ENCODE measurements at regions not wholly inside any gene's neighbourhood (a gene's known extent, or its start where the extent isn't known, plus 50 kb on each side); places are given as distances from the start of the nearest gene placed in this dataset.

DNA sequence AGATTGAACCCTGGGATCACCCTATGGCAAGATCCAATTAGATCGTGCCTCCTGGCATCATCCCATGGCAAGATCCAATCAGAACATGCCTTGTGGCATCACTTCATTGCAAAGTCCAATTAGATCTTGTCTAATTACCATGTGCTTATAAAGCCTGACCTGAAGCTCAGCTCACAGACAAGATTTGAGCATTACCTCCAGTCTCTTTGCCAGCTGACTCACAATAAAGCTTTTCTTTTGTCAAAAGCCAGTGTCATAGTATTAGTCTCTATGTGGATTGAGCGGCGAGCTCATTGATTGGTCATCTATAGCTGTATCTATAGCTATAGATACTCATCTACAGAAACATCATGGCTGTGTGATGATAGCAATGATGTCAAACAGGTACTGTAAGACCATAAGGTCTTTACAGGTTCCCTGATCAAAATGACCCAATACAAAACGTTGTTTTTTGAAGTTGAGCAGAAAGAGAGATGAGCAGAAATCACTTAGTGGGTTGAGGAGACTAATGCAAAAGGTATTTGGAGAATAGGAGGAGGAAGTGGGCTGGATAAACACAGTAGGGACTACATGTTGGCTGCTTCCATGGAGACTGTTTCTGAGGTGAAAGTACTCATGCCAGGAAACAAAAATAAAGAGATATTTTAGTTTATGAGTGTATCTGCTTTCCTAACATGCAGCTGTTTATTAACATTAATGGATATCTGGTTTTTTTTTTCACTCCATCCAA, 545.9 kb upstream of the AMELY start:
- no peak overlapping the region for H3K27ac Mint-ChIP-seq
- H3K9me3 Mint-ChIP-seq = peaks cover 5% of the 10 kb centered on the region
- H3K4me1 Mint-ChIP-seq (ENCODE audit: low read depth) = no peaks in the 10 kb centered on the region
- H3K36me3 Mint-ChIP-seq (ENCODE audit: low read depth) = no peaks in the 10 kb centered on the region
- H3K4me3 Mint-ChIP-seq = no peak overlapping the region
- H3K27me3 Mint-ChIP-seq (ENCODE audit: low read depth) = peaks cover 5% of the 10 kb centered on the region

DNA sequence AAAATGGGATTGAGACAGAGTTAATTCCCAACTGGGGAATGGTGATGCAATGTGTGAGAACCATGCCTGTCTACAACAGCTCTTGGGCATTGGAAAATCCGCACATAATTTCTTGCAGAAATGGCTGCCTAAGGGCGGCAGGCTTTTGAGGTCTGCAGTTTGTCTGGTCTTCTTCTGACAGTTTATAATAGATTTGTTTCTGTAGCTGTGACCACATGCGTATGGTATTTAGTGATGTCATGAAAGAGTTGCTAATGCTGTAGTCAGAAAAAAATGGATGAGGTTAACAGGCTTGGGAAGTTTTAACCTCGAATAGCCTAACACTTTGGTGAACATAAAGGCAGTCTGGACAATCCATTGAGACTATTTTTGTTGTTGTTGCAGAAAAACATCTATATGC, 544.1 kb upstream of the AMELY start:
- Mint-ChIP-seq H3K27ac (no peak overlapping the region), H3K4me1 (ENCODE audit: low read depth) (no peaks in the 10 kb centered on the region), H3K27me3 (ENCODE audit: low read depth) (peaks cover 5% of the 10 kb centered on the region), H3K36me3 (ENCODE audit: low read depth) (no peaks in the 10 kb centered on the region), H3K9me3 (peaks cover 5% of the 10 kb centered on the region), H3K4me3 (no peak overlapping the region)

DNA sequence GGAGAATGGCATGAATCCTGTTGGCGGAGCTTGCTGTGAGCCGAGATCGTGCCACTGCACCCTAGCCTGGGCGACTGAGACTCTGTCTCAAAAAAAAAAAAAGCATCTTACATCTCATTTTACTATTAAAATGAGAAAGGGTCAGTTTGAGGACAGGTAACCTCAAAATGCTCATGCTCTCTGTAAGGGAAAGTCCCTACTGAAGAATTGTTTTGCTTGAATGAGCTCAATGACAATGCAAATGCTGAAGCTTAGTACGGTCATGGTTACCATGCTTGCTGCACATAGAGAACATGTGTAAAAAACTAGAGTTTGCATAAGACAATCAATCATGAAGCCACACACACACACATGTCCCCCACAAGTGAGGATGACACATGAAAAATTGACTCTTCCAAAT, 541.8 kb upstream of the AMELY start:
- H3K27ac Mint-ChIP-seq = no peak overlapping the region
- H3K4me3 Mint-ChIP-seq = no peak overlapping the region
- peaks cover 5% of the 10 kb centered on the region for H3K27me3 Mint-ChIP-seq (ENCODE audit: low read depth)
- no peaks in the 10 kb centered on the region for H3K36me3 Mint-ChIP-seq (ENCODE audit: low read depth)
- no peaks in the 10 kb centered on the region for H3K4me1 Mint-ChIP-seq (ENCODE audit: low read depth)
- no peaks in the 10 kb centered on the region for H3K9me3 Mint-ChIP-seq

DNA sequence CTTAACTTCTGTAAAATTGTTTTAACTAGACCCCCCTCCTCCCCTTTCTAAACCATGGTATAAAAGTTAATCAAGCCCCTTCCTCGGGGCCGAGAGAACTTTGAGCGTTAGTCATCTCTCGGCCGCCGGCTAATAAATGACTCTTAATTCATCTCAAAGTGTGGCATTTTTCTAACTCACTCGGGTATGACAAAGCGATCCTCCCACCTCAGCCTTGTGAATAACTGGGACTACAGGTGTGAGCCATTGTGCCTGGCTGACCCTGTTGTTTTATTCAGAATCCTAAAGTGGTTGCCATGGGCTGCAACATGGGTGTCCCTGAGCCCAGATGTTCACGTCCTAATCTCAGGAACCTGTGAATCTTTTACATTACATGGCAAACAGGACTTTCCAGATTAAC, 540.7 kb upstream of the AMELY start:
- no peaks in the 10 kb centered on the region for H3K9me3 Mint-ChIP-seq
- no peaks in the 10 kb centered on the region for H3K36me3 Mint-ChIP-seq (ENCODE audit: low read depth)
- no peaks in the 10 kb centered on the region for H3K4me1 Mint-ChIP-seq (ENCODE audit: low read depth)
- no peak overlapping the region for H3K27ac Mint-ChIP-seq
- no peak overlapping the region for H3K4me3 Mint-ChIP-seq
- peaks cover 5% of the 10 kb centered on the region for H3K27me3 Mint-ChIP-seq (ENCODE audit: low read depth)

DNA sequence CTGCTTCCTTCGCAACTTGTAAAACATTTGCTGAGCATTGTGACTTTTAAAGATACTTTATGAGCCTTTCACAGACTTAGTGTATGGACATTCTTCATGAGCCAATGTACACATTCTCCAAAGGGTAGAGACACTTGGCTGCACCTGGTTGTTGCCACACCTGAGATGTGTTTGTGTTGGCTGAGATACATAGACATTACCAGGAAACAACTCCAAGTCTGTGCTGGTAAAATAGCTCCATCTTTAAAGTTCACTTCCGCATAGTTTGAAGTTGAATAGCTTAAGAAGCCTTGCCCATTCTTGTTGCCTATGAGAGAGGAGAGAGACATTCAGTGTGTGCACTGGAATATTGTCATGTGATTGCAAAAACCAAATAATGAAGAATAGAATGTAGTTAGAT, 538.3 kb upstream of the AMELY start:
- Mint-ChIP-seq H3K27ac (no peak overlapping the region), H3K27me3 (ENCODE audit: low read depth) (peaks cover 5% of the 10 kb centered on the region), H3K4me1 (ENCODE audit: low read depth) (no peaks in the 10 kb centered on the region), H3K36me3 (ENCODE audit: low read depth) (no peaks in the 10 kb centered on the region), H3K4me3 (no peak overlapping the region), H3K9me3 (no peaks in the 10 kb centered on the region)

DNA sequence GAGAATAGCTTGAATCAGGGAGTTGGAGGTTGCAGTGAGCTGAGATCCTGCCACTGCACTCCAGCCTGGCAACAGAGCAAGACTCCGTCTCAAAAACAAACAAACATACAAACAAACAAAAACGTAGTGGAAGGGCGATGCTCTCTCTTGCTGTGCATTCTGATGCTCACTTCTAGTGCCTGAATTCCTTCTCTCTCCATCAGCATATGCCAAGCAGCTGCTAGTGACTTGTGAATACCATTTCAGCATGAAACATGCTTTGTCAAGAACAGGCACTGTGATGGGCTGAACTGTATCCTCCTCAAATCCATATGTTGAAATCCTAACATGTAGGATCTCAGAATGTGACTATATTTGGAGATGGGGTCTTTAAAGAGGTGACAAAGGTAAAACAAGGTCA, 537.1 kb upstream of the AMELY start:
- Mint-ChIP-seq H3K36me3 (ENCODE audit: low read depth) (no peaks in the 10 kb centered on the region), H3K9me3 (no peaks in the 10 kb centered on the region), H3K4me3 (no peak overlapping the region), H3K4me1 (ENCODE audit: low read depth) (no peaks in the 10 kb centered on the region), H3K27me3 (ENCODE audit: low read depth) (peaks cover 5% of the 10 kb centered on the region), H3K27ac (no peak overlapping the region)

DNA sequence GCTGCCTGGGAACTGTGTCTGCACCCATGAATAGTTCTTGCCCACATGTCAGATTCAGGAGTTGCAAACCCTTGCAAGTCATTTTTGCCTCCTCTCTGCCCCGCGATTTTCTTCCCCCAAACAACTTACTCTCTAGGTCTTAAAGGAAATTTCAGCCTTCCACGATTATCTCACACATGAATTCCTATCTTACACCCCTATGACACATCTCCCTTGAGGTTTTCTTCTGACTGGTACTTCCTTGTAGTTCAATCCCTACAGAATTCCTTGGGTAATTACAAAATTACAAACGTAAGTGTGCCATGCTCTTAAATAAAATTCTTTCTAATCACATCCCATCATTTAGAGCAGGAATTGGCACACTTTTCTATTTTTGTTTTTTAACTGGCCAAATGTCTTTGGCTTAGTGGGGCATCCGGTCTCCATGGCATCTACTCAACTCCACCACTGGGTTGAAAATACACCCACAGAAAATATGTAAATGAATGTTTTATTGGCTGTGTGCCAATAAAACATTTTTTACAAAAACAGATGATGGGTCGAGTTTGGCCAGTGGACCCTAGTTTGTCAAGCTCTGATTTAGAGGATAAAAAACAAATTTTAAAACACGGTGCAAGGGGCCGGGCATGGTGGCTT, 536.4 kb upstream of the AMELY start:
- Mint-ChIP-seq H3K4me3 (no peak overlapping the region), H3K9me3 (no peaks in the 10 kb centered on the region), H3K36me3 (ENCODE audit: low read depth) (no peaks in the 10 kb centered on the region), H3K27me3 (ENCODE audit: low read depth) (peaks cover 5% of the 10 kb centered on the region), H3K27ac (no peak overlapping the region), H3K4me1 (ENCODE audit: low read depth) (no peaks in the 10 kb centered on the region)

DNA sequence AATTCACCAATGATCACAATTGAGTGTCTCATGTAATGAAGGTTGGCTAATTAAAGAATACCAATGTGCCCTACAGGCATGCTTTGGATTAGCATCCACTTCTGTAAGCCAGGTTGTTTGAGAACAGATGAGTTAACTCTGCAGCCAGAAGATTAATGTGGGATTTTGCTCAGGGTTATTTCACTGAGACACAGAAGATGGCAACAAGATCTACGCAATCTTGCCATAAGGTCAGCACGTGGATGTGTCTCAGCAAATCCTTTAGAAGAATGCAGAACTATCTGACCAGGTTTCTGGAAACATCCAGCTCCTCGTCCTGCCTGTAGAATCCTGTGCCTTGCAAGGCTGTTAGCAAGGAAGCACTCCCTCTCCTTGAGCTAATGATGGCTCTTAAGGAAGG, 532.6 kb upstream of the AMELY start:
- Mint-ChIP-seq H3K27me3 (ENCODE audit: low read depth) (no peaks in the 10 kb centered on the region), H3K4me3 (no peak overlapping the region), H3K9me3 (no peaks in the 10 kb centered on the region), H3K4me1 (ENCODE audit: low read depth) (no peaks in the 10 kb centered on the region), H3K36me3 (ENCODE audit: low read depth) (no peaks in the 10 kb centered on the region), H3K27ac (no peak overlapping the region)

DNA sequence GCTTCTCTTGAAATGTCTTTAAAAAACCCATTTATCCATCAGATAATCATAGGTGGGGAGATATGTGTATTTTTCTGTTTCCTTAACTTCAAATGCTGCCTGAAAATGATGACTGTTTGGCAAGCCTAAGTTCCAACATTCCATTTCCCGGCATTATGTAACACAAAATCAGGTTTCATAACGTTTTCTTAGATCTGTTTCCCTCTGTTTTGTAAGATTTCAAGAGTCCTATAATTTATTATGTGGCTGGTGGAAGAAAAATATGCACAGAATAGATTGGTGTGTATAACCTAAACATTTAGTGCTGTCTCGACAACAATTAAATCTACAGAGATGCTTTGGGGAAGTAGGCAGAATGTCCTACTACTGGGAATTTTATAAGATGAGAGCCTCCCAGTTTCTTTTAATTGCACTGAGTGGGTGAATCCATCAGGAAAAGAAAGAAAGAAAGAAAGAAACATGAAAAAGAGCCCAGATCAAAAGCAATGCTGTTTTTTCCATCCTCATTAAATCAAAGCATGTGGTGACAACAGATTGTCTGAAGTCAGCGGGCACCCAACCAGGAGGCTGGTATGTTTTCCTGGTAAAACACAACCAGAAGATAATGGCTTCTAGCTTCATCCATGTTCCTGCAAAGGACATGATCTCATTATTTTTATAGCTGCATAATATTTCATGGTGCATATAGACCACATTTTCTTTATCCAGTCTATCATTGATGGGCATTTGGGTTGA, 529.4 kb upstream of the AMELY start:
- Mint-ChIP-seq H3K27me3 (ENCODE audit: low read depth) (no peaks in the 10 kb centered on the region), H3K4me3 (no peak overlapping the region), H3K9me3 (no peaks in the 10 kb centered on the region), H3K4me1 (ENCODE audit: low read depth) (no peaks in the 10 kb centered on the region), H3K36me3 (ENCODE audit: low read depth) (no peaks in the 10 kb centered on the region), H3K27ac (no peak overlapping the region)

DNA sequence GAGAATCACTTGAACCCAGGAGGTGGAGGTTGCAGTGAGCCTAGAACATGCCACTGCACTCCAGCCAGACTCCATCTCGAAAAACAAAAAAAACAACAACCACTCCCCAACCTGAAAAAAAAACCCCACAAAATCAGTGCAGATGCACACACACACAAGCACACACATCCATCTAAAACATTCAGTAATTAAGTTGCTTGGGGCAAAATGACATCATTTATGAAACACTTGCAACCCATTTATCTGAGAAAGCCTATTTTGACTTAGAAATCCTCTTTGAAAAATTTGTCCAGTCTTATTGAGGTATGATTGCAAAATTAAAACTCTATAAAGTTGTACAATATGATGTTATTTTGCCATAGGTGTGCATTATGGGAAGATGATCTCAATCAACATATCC, 525.5 kb upstream of the AMELY start:
- H3K9me3 Mint-ChIP-seq = no peaks in the 10 kb centered on the region
- H3K36me3 Mint-ChIP-seq (ENCODE audit: low read depth) = no peaks in the 10 kb centered on the region
- no peaks in the 10 kb centered on the region for H3K27me3 Mint-ChIP-seq (ENCODE audit: low read depth)
- H3K4me3 Mint-ChIP-seq = no peak overlapping the region
- H3K4me1 Mint-ChIP-seq (ENCODE audit: low read depth) = no peaks in the 10 kb centered on the region
- H3K27ac Mint-ChIP-seq = no peak overlapping the region

DNA sequence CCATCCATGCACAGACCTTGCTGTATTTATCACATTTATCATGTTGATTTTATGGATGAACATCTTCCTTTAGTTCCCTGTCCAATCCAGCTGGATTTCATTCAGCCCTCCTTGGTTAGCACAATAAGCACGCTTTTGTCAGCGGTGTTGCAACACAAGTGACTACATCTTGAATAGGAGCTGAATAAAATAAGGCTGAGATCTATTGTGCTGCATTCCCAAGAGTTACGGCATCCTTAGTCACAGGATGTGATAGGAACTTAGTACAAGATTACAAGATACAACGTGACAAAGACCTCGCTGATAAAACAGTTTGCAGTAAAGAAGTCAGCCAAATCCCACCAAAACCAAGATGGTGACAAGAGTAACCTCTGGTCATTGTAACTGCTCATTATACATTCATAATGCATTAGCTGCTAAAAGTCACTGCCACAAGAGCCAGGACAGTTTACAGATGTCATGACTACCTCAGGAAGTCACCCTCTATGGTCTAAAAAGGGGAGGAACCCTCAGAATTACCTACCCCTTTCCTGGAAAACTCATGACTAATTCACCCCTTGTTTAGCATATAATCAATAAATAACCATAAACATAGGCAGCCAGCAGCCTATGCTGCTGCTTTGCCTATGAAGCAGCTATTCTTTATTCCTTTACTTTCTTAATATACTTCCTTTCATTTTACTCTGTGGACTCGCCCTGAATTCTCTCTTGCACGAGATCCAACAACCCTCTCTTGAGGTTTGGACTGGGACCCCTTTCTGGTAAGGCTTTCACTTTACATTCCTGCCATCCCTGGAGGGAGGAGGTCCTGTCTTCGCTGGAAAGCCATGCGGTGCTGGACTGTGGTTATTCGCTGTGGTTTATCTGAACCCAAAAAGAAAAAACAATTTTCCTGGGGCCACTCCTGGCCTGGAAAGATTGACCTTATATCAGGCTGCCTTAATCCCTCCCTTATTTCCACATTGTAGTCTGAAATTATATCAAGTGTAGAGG, 522.6 kb upstream of the AMELY start:
- Mint-ChIP-seq H3K4me1 (ENCODE audit: low read depth) (no peaks in the 10 kb centered on the region), H3K9me3 (peaks cover 5% of the 10 kb centered on the region), H3K36me3 (ENCODE audit: low read depth) (no peaks in the 10 kb centered on the region), H3K4me3 (no peak overlapping the region), H3K27me3 (ENCODE audit: low read depth) (no peaks in the 10 kb centered on the region), H3K27ac (no peak overlapping the region)

DNA sequence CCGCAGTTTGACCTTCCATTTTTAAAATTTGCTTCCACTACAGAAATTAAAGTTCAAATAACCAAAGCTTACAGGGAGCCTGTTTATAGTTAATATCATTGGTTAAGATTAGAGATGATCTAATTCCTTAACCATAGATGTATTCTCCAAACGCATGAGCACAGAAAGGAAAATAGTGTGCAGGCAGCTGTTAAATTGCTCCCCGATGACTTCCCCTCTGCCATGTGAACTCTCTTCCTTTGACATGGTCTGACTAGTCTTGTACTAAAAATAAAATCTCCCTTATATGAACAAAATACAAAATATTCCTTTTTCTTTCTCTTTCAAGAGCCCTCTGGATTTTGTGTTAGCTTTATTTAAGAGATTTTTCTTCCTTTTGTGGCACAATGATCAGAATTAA, 507.6 kb upstream of the AMELY start:
- no peak overlapping the region for H3K27ac Mint-ChIP-seq
- H3K4me3 Mint-ChIP-seq = no peak overlapping the region
- no peaks in the 10 kb centered on the region for H3K4me1 Mint-ChIP-seq (ENCODE audit: low read depth)
- no peaks in the 10 kb centered on the region for H3K36me3 Mint-ChIP-seq (ENCODE audit: low read depth)
- H3K27me3 Mint-ChIP-seq (ENCODE audit: low read depth) = no peaks in the 10 kb centered on the region
- no peaks in the 10 kb centered on the region for H3K9me3 Mint-ChIP-seq

DNA sequence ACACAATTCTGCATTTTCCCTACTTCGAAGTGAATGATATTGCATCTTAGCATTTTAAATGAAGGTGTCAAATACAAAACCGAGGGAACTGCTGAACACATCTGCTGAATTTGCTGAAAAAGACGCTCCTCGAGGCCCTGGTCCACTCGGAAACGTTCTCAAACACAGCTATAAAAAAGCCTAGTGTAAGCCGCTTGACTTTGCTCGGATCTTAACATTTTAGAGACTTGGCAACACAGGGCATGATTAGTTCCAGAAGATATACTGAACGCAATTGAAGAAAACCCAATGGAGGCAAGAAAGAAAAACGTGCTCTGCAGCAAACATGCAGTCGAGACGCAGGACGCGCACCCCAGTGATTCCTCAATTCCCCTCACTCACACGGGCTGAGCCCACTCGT, 506.4 kb upstream of the AMELY start:
- Mint-ChIP-seq H3K27me3 (ENCODE audit: low read depth) (no peaks in the 10 kb centered on the region), H3K4me1 (ENCODE audit: low read depth) (no peaks in the 10 kb centered on the region), H3K27ac (no peak overlapping the region), H3K9me3 (no peaks in the 10 kb centered on the region), H3K4me3 (no peak overlapping the region), H3K36me3 (ENCODE audit: low read depth) (no peaks in the 10 kb centered on the region)

DNA sequence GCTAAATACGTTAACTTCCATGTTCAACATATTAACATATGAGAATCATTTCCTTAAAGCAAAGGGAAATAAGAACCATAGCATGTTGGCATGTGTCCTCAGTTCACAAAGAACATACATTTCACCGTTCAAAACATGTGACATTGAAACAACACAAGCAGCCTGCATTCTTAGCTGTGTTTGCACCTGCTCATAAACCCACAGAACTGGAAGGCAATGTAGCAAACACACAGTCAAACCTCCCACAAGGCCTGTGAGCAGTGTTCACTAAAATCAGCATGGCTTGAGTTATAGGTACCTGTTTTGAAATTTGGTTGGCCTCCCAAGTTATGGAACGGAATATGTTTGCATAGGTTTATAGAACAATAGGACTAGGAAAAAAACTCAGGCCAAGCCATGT, 504.9 kb upstream of the AMELY start:
- no peak overlapping the region for H3K4me3 Mint-ChIP-seq
- no peak overlapping the region for H3K27ac Mint-ChIP-seq
- H3K4me1 Mint-ChIP-seq (ENCODE audit: low read depth) = no peaks in the 10 kb centered on the region
- H3K9me3 Mint-ChIP-seq = no peaks in the 10 kb centered on the region
- H3K36me3 Mint-ChIP-seq (ENCODE audit: low read depth) = no peaks in the 10 kb centered on the region
- no peaks in the 10 kb centered on the region for H3K27me3 Mint-ChIP-seq (ENCODE audit: low read depth)

All from T-helper 1 cell treated with Interleukin-12 subunit alpha and Interleukin-12 subunit beta and Interleukin-4 antibody, amounts not matched to agents 30 μg/mL and 1 μg/mL, for 36 hours (primary cell).